ENCODE measurements at regions not wholly inside any gene's neighbourhood (a gene's known extent, or its start where the extent isn't known, plus 50 kb on each side); places are given as distances from the start of the nearest gene placed in this dataset.

DNA sequence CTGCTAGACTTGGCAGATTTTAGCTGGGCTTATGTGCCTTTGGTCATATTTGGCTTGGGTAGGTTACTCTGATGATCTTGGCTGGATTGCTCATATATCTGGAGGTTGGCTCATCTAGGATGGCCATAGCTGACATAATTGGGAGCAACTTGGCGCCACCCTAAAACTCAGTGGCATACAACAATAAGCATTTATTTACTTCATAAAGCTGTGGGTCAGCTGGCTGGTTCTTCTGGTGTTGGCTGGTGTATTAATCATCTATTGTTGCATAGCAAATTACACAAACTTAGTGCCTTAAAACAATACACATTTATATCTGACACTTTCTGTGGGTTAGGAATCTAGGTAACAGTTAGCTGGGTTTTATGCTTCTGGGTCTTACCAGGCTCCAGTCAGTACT, 297.3 kb upstream of the JAG1 start:
- H3K36me3 ChIP-seq (ENCODE audit: control insufficient read depth, insufficient read depth, low read length), result no peaks in the 10 kb centered on the region
- no peak overlapping the region for H3K4me3 ChIP-seq (replicated peaks; ENCODE audit: low read depth, low read length)
- H3K27me3 ChIP-seq (replicated peaks; ENCODE audit: control insufficient read depth, insufficient read depth, low read length), result no peaks in the 10 kb centered on the region
- no peak for DNase-seq (ENCODE audit: extremely low read depth, insufficient read length)
- TF ChIP-seq, protein P1, sequence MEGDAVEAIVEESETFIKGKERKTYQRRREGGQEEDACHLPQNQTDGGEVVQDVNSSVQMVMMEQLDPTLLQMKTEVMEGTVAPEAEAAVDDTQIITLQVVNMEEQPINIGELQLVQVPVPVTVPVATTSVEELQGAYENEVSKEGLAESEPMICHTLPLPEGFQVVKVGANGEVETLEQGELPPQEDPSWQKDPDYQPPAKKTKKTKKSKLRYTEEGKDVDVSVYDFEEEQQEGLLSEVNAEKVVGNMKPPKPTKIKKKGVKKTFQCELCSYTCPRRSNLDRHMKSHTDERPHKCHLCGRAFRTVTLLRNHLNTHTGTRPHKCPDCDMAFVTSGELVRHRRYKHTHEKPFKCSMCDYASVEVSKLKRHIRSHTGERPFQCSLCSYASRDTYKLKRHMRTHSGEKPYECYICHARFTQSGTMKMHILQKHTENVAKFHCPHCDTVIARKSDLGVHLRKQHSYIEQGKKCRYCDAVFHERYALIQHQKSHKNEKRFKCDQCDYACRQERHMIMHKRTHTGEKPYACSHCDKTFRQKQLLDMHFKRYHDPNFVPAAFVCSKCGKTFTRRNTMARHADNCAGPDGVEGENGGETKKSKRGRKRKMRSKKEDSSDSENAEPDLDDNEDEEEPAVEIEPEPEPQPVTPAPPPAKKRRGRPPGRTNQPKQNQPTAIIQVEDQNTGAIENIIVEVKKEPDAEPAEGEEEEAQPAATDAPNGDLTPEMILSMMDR (IDR thresholded peaks at IDR 0.05; ENCODE audit: insufficient read depth, low read length, poor library complexity, severe bottlenecking), result no peak

DNA sequence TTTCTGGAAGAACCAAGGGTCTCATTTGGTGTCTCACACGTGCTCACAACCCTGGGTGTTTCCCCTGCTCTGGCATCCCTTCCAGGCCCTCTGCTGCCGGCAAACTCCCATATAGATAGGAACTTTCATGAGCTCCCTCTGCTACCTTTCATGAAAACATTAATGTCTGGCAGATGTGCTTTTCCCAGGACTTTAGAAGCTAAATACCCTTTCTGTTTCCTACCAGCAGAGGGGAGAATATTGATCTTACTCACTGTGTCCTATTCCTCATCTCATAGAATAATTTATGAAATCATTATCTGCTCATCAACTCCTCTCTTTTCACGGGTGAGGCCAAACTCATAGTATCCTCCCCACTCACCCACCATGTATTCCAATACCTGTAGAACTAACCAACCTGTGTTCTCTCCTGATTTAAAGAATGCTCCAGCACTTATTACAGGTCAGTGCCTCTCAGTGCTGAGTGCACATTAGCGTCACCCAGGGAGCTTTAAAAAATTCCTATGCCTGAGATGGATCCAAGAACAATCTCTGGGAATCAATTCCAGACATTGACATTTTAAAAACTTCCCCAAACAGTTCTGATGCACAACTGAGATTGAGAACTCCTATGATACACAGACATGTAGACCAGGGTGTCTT, 298.5 kb upstream of the JAG1 start:
- Histone ChIP-seq H3K4me3 (replicated peaks; ENCODE audit: low read depth, low read length) (no peak overlapping the region), H3K27me3 (replicated peaks; ENCODE audit: control insufficient read depth, insufficient read depth, low read length) (no peaks in the 10 kb centered on the region), H3K36me3 (ENCODE audit: control insufficient read depth, insufficient read depth, low read length) (no peaks in the 10 kb centered on the region)
- DNase-seq (ENCODE audit: extremely low read depth, insufficient read length), result no peak
- TF ChIP-seq, protein P1 (IDR thresholded peaks at IDR 0.05; ENCODE audit: insufficient read depth, low read length, poor library complexity, severe bottlenecking), result no peak

DNA sequence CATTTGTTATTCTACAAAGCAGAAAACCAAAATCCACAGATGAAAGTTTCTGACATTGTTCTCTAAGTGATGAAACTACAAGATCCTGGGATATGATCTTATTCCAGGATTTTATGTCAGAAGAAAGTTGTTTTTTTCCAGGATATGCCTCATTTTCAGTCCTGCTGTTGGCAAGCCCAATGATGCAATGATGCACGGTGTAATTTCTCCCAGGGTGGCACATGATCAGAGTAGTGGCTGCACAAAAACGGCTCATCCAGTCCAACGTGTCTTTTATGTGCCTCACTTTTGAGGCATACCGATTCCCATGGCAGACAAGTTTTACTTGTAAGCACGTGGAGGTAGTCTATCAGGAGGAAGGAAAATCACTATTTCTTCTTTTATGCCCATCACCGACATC, 302.3 kb upstream of the JAG1 start:
- TF ChIP-seq, protein P1 (IDR thresholded peaks at IDR 0.05; ENCODE audit: insufficient read depth, low read length, poor library complexity, severe bottlenecking), result no peak
- no peak for DNase-seq (ENCODE audit: extremely low read depth, insufficient read length)
- Histone ChIP-seq H3K27me3 (replicated peaks; ENCODE audit: control insufficient read depth, insufficient read depth, low read length) (no peaks in the 10 kb centered on the region), H3K36me3 (ENCODE audit: control insufficient read depth, insufficient read depth, low read length) (no peaks in the 10 kb centered on the region), H3K4me3 (replicated peaks; ENCODE audit: low read depth, low read length) (no peak overlapping the region)

DNA sequence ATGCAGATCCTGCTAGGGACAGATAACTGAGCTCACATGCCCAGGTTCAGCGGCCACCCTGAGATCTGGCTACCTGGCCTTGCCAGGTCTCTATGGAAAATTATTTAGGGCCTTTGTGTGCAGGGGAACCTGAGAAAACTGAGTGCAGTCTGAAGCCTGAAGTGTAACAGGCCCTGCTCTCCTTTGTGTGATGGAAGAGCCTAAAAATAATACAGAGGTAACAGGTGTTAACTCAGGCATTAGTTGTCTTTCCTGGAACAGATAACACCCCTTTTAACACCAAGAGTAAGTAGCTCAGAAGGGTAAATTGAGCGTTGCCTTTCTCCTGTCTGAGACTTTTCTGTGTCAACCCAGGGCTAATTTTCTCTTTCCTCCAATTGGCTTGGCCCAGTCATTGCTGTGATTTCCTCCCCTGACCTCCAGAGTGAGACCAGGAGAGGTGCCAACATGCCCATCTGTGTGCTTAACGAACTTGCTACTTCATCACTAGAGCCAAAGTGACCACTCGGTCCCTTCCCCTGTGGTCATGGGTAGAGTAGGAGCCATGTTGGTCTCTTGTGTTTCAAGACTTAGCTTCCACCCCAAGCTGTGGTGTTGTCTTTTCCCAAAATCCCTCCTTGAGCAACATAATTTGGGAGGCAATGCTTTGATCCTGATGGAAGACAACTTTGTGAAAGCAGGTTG, 304.4 kb upstream of the JAG1 start:
- Histone ChIP-seq H3K27me3 (replicated peaks; ENCODE audit: control insufficient read depth, insufficient read depth, low read length) (no peaks in the 10 kb centered on the region), H3K36me3 (ENCODE audit: control insufficient read depth, insufficient read depth, low read length) (no peaks in the 10 kb centered on the region), H3K4me3 (replicated peaks; ENCODE audit: low read depth, low read length) (no peak overlapping the region)
- TF ChIP-seq, protein P1 (IDR thresholded peaks at IDR 0.05; ENCODE audit: insufficient read depth, low read length, poor library complexity, severe bottlenecking), result no peak
- no peak for DNase-seq (ENCODE audit: extremely low read depth, insufficient read length)

DNA sequence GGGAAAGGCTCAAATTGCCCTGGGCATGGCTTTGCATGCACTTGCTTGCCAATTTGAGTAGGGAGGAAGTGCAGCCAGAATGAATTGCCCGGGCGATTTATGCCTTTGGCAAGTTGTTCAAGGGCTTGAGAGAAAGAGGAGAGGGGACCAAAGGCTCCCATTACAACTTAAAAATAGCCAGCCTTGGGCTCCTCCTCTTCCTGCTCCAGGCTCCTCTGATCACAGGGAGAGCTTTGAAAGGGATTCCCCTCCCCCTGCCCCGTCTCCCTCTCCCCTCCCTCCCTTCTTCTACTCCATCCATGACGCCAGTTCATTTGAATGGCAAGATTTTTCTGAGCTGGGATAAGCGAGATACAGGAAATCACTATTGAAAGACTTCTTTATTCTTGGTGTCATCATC, 304.9 kb upstream of the JAG1 start:
- Histone ChIP-seq H3K27me3 (replicated peaks; ENCODE audit: control insufficient read depth, insufficient read depth, low read length) (no peaks in the 10 kb centered on the region), H3K4me3 (replicated peaks; ENCODE audit: low read depth, low read length) (no peak overlapping the region), H3K36me3 (ENCODE audit: control insufficient read depth, insufficient read depth, low read length) (no peaks in the 10 kb centered on the region)
- DNase-seq (ENCODE audit: extremely low read depth, insufficient read length), result no peak
- TF ChIP-seq, protein P1 (IDR thresholded peaks at IDR 0.05; ENCODE audit: insufficient read depth, low read length, poor library complexity, severe bottlenecking), result no peak
